CD14-positive monocyte (primary cell): ENCODE measurements at regions not wholly inside any gene's neighbourhood (a gene's known extent, or its start where the extent isn't known, plus 50 kb on each side); places are given as distances from the start of the nearest gene placed in this dataset.

ENCODE experiments used
- DNase-seq, 3 donors: peaks; one replicate each; pipeline ENCODE4 v3.0.0-alpha.2; 2011 to 2022
- H2AFZ ChIP-seq: 2 replicates; pipeline ENCODE4 v1.6.0; 2012; ENCODE audit warnings: mild to moderate bottlenecking, low read depth, low read length, inconsistent platforms; ENCODE audit not compliant: insufficient read depth, poor library complexity, severe bottlenecking
- H3K27ac ChIP-seq, 2 donors: 1 replicate in 1 of 2; 2 replicates in 1 of 2; pipeline ENCODE4 v1.5.1; 2012 to 2013; ENCODE audit warnings: low read length in 2 of 2, control low read depth in 1 of 2, inconsistent platforms in 1 of 2, low read depth in 1 of 2, mild to moderate bottlenecking in 1 of 2
- H3K27me3 ChIP-seq, 2 donors: one replicate each; pipeline versions ENCODE4 v1.6.0 to v1.6.1; 2011 to 2013; ENCODE audit warnings: low read length in 2 of 2; ENCODE audit not compliant: control insufficient read depth in 2 of 2, insufficient read depth in 2 of 2
- H3K36me3 ChIP-seq, 2 donors: replicated peaks in 1 of 2; 1 replicate in 1 of 2; 2 replicates in 1 of 2; pipeline versions ENCODE4 v1.5.1 to v1.6.1; 2012 to 2013; ENCODE audit warnings: low read length in 2 of 2, control low read depth in 1 of 2, inconsistent platforms in 1 of 2, mild to moderate bottlenecking in 1 of 2; ENCODE audit not compliant: insufficient read depth in 2 of 2, control insufficient read depth in 1 of 2
- H3K4me1 ChIP-seq, 2 donors: 1 replicate in 1 of 2; 2 replicates in 1 of 2; pipeline versions ENCODE4 v1.5.1 to v1.6.1; 2012 to 2013; ENCODE audit warnings: low read length in 2 of 2, control low read depth in 1 of 2, inconsistent platforms in 1 of 2, mild to moderate bottlenecking in 1 of 2, moderate library complexity in 1 of 2; ENCODE audit not compliant: insufficient read depth in 2 of 2, control insufficient read depth in 1 of 2
- H3K4me2 ChIP-seq: replicated peaks from 2 replicates; pipeline ENCODE3; 2012; ENCODE audit warnings: low read length, moderate library complexity, mild to moderate bottlenecking; ENCODE audit not compliant: poor library complexity, severe bottlenecking; ENCODE audit errors: extremely low read depth
- H3K4me3 ChIP-seq, 3 experiments: fragments of 200-600 bp in 1 of 3; sonication (generic) in 1 of 3; replicated peaks in 1 of 3; 1 replicate in 2 of 3; 2 replicates in 1 of 3; pipeline ENCODE4 v1.5.1; 2011 to 2013; ENCODE audit warnings: low read length in 3 of 3, mild to moderate bottlenecking in 3 of 3, control low read depth in 2 of 3, low read depth in 2 of 3, inconsistent platforms in 1 of 3, moderate library complexity in 1 of 3
- H3K79me2 ChIP-seq: 2 replicates; pipeline ENCODE4 v1.6.0; 2012; ENCODE audit warnings: mild to moderate bottlenecking, control low read depth, inconsistent platforms, low read length, moderate library complexity; ENCODE audit not compliant: insufficient read depth
- H3K9ac ChIP-seq: 2 replicates; pipeline ENCODE4 v1.6.0; 2017; ENCODE audit warnings: low read length, mild to moderate bottlenecking; ENCODE audit not compliant: insufficient read depth, poor library complexity, severe bottlenecking
- H3K9me3 ChIP-seq, 2 donors: replicated peaks in 1 of 2; 1 replicate in 1 of 2; 2 replicates in 1 of 2; pipeline versions ENCODE4 v1.5.1 to v1.6.1; 2012 to 2013; ENCODE audit warnings: low read length in 2 of 2, control low read depth in 1 of 2; ENCODE audit not compliant: control insufficient read depth in 1 of 2, insufficient read depth in 1 of 2
- H4K20me1 ChIP-seq: 2 replicates; pipeline ENCODE4 v1.6.0; 2012; ENCODE audit warnings: mild to moderate bottlenecking, low read length, control low read depth, moderate library complexity; ENCODE audit not compliant: insufficient read depth
- H3K27ac Mint-ChIP-seq, 7 donors: one replicate each; pipeline ENCODE4 v1.8.0; 2020; ENCODE audit warnings: mild to moderate bottlenecking in 7 of 7, mixed read lengths in 7 of 7, moderate library complexity in 6 of 7, inconsistent platforms in 2 of 7
- H3K27me3 Mint-ChIP-seq, 3 donors: one replicate each; pipeline ENCODE4 v1.8.0; 2021 to 2022; ENCODE audit warnings: low read depth in 3 of 3, mild to moderate bottlenecking in 3 of 3, mixed read lengths in 3 of 3, moderate library complexity in 3 of 3, inconsistent platforms in 1 of 3
- H3K36me3 Mint-ChIP-seq, 2 donors: one replicate each; pipeline ENCODE4 v1.8.0; 2020; ENCODE audit warnings: mixed read lengths in 2 of 2, inconsistent platforms in 1 of 2, mild to moderate bottlenecking in 1 of 2
- H3K4me1 Mint-ChIP-seq: one replicate; pipeline ENCODE4 v1.8.0; 2020; ENCODE audit warnings: mild to moderate bottlenecking, mixed read lengths
- H3K4me3 Mint-ChIP-seq, 2 donors: one replicate each; pipeline ENCODE4 v1.8.0; 2020; ENCODE audit warnings: mild to moderate bottlenecking in 2 of 2, mixed read lengths in 2 of 2, moderate library complexity in 1 of 2
- H3K9me3 Mint-ChIP-seq, 7 donors: one replicate each; pipeline ENCODE4 v1.8.0; 2020 to 2022; ENCODE audit warnings: mixed read lengths in 7 of 7, mild to moderate bottlenecking in 6 of 7, moderate library complexity in 6 of 7, inconsistent platforms in 2 of 7
- WGBS: methylation state at CpG from one replicate; pipeline ENCODE4 v1.1.5; 2013; ENCODE audit warnings: missing lambda C conversion rate; ENCODE audit not compliant: insufficient coverage; 5-methylcytosine and 5-hydroxymethylcytosine counted together
- intact Hi-C, 2 donors: fragments of 100-400 bp; cut with micrococcal nuclease; formaldehyde crosslinking; loops; one replicate each; pipeline versions ENCODE4 v1.15.0 to v1.15.1; 2023
- TF ChIP-seq, protein P1 (sequence below): fragments of 200-600 bp; IDR thresholded peaks from one replicate; pipeline ENCODE4 v1.8.0; 2022; ENCODE audit warnings: antibody characterized with exemption, mild to moderate bottlenecking

- Histone ChIP-seq H3K9me3 (no peaks in the 10 kb centered on the region), H4K20me1 (no peaks in the 10 kb centered on the region), H3K4me1 (no peaks in the 10 kb centered on the region), H2AFZ (no peak overlapping the region), H3K4me3 (no peak overlapping the region), H3K27ac (no peak overlapping the region), H3K9ac (no peak overlapping the region), H3K4me2 (no peak overlapping the region), H3K36me3 (no peaks in the 10 kb centered on the region), H3K27me3 (no peaks in the 10 kb centered on the region), H3K79me2 (no peaks in the 10 kb centered on the region)
- no peaks in the 10 kb centered on the region for H3K4me1 Mint-ChIP-seq
- no peak overlapping the region for H3K4me3 Mint-ChIP-seq
- intact Hi-C loops: no loop called here
- TF ChIP-seq, protein P1, sequence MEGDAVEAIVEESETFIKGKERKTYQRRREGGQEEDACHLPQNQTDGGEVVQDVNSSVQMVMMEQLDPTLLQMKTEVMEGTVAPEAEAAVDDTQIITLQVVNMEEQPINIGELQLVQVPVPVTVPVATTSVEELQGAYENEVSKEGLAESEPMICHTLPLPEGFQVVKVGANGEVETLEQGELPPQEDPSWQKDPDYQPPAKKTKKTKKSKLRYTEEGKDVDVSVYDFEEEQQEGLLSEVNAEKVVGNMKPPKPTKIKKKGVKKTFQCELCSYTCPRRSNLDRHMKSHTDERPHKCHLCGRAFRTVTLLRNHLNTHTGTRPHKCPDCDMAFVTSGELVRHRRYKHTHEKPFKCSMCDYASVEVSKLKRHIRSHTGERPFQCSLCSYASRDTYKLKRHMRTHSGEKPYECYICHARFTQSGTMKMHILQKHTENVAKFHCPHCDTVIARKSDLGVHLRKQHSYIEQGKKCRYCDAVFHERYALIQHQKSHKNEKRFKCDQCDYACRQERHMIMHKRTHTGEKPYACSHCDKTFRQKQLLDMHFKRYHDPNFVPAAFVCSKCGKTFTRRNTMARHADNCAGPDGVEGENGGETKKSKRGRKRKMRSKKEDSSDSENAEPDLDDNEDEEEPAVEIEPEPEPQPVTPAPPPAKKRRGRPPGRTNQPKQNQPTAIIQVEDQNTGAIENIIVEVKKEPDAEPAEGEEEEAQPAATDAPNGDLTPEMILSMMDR: no peak
- no peak overlapping the region for H3K27ac Mint-ChIP-seq
- H3K36me3 Mint-ChIP-seq: no peaks in the 10 kb centered on the region
- H3K9me3 Mint-ChIP-seq: peaks cover 0 to 2% (median 0%) of the 10 kb centered on the region in 7 donors
- DNase-seq: no peak
- H3K27me3 Mint-ChIP-seq: no peaks in the 10 kb centered on the region
Measured at GRCh38 chr7:84614821-84615501, 420.4 kb upstream of the SEMA3A start.

DNA sequence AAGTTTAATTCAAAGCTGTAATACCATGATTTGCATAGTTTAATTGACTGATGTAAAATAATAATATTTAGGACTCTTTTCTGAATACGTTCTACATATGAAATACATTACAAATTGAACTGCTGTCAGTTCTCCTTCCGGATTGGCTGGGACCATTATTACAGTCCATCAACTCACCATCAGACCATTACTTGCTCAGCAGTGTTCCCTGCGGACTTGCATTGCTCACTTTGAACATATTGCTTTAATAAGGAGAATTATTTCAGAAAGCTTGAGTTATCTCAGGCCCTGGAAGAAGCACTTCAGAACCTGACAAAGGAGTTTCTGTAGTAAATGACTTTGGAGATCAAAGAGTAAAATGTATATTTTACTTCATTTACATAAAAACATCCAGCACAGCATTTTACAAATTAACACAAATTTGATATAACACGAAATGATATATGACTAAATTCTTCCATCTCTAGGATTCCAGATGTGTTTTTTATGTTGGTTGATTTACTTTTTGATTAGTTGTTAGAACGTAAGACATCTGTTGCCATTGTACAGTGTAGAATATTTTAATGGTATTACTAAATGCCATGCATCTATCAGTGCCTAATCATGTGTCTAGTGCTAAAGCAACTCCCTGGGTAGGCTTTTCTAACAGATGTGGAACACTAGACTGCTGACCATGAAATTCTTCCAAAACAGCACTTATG, 418.5 kb upstream of the SEMA3A start:
- Histone ChIP-seq H3K4me2 (no peak overlapping the region), H3K9me3 (no peaks in the 10 kb centered on the region), H4K20me1 (no peaks in the 10 kb centered on the region), H3K9ac (no peak overlapping the region), H3K4me1 (no peaks in the 10 kb centered on the region), H3K4me3 (no peak overlapping the region), H3K27ac (no peak overlapping the region), H3K79me2 (no peaks in the 10 kb centered on the region), H2AFZ (no peak overlapping the region), H3K36me3 (no peaks in the 10 kb centered on the region), H3K27me3 (no peaks in the 10 kb centered on the region)
- H3K4me1 Mint-ChIP-seq: no peaks in the 10 kb centered on the region
- intact Hi-C loops: no loop called here
- no peaks in the 10 kb centered on the region for H3K36me3 Mint-ChIP-seq
- TF ChIP-seq, protein P1: no peak
- no peaks in the 10 kb centered on the region for H3K27me3 Mint-ChIP-seq
- no peak overlapping the region for H3K4me3 Mint-ChIP-seq
- no peak overlapping the region for H3K27ac Mint-ChIP-seq
- DNase-seq: no peak
- WGBS: no CpG with 5 or more reads among the region's 5 CpGs
- H3K9me3 Mint-ChIP-seq: peaks cover 0 to 2% (median 0%) of the 10 kb centered on the region in 7 donors
